Bronchial epithelial cell (primary cell): ENCODE measurements at regions not wholly inside any gene's neighbourhood (a gene's known extent, or its start where the extent isn't known, plus 50 kb on each side); places are given as distances from the start of the nearest gene placed in this dataset.
A peak's percentile ranks its signal among the peaks of the same experiment; 100 is the strongest.

ENCODE experiments used
- DNase-seq: peaks from one replicate; pipeline ENCODE4 v3.0.0-alpha.2; 2010; ENCODE audit warnings: low read depth
- FAIRE-seq: peaks from 2 replicates; lab custom pipeline; 2011; peaks lifted over from hg19 to GRCh38; lab: Jason Lieb, UNC
- H3K27me3 ChIP-seq: 2 replicates; pipeline ENCODE4 v1.5.1; 2011; ENCODE audit warnings: low read length; ENCODE audit not compliant: control insufficient read depth, insufficient read depth
- H3K36me3 ChIP-seq: 2 replicates; pipeline ENCODE4 v1.5.1; 2011; ENCODE audit warnings: low read length; ENCODE audit not compliant: control insufficient read depth, insufficient read depth
- H3K4me3 ChIP-seq: 2 replicates; pipeline ENCODE4 v1.5.1; 2011; ENCODE audit warnings: mild to moderate bottlenecking, low read depth, low read length, control low read depth
- TF ChIP-seq, protein P1 (sequence below): IDR thresholded peaks from 2 replicates; pipeline ENCODE4 v1.5.1; 2011; ENCODE audit warnings: mild to moderate bottlenecking, moderate library complexity, low read length, control low read depth, inconsistent platforms; ENCODE audit not compliant: insufficient read depth, severe bottlenecking

DNA sequence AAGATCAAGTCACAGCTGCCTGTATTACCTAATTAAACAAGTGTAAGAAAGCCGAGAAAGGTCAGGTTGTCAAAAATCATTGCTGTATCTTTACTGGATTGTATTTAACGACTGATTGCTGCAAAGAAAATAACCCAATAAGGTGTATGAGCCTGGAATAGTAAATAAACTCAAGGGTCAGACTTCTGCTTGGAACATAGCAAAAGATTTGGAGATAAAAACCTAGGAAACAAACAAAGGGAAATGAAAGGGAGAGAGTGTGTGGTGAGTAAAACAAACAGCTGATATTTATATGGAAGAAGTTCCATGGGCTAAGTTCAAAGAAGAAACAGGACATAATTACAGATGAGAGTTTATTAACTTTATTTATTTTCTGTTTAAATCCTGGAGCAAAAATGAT, 354.0 kb downstream of the TLR4 start:
- no peaks in the 10 kb centered on the region for H3K36me3 ChIP-seq
- no peak overlapping the region for H3K4me3 ChIP-seq
- no peaks in the 10 kb centered on the region for H3K27me3 ChIP-seq
- TF ChIP-seq, protein P1, sequence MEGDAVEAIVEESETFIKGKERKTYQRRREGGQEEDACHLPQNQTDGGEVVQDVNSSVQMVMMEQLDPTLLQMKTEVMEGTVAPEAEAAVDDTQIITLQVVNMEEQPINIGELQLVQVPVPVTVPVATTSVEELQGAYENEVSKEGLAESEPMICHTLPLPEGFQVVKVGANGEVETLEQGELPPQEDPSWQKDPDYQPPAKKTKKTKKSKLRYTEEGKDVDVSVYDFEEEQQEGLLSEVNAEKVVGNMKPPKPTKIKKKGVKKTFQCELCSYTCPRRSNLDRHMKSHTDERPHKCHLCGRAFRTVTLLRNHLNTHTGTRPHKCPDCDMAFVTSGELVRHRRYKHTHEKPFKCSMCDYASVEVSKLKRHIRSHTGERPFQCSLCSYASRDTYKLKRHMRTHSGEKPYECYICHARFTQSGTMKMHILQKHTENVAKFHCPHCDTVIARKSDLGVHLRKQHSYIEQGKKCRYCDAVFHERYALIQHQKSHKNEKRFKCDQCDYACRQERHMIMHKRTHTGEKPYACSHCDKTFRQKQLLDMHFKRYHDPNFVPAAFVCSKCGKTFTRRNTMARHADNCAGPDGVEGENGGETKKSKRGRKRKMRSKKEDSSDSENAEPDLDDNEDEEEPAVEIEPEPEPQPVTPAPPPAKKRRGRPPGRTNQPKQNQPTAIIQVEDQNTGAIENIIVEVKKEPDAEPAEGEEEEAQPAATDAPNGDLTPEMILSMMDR: no peak
- DNase-seq (no peak), FAIRE-seq (no peak)

DNA sequence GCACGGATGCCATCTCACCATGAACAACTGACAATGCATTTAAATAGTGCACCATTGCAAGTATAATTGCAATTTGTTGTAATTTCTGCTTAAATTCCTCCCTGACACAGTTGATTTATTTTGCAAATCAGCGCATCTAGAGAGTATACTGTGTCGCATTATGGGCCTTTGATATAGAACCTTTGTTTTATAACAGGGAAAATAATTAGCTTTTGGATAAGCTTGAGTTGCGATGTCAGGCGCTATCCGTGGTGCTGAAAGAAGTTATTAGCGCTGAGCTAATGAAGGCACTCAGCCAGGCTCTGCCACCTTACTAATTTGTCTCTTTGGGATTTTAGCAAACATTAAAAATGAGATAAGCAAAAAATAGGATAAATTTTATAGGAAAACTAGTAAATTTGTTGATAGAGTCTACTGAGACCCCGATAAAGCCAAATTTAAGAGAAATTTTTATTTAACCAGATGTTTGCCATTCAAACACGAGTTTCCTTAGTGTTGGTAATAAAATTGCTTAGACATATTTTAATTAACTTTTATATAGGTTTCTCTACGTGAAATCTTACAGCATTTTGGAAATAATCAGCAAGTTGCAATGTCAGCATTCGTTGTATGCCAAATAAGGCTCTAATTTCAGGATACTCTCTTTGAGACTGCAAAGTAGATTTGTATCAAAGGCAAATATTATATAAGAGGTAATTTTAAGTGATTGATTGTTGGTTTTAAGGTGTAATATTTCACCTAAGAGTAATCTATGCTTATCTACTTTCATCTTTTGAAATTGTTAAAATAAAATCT, 355.5 kb downstream of the TLR4 start:
- H3K27me3 ChIP-seq: no peaks in the 10 kb centered on the region
- H3K4me3 ChIP-seq: no peak overlapping the region
- DNase-seq: peak; percentile 23
- TF ChIP-seq, protein P1: no peak
- no peak for FAIRE-seq
- no peaks in the 10 kb centered on the region for H3K36me3 ChIP-seq

DNA sequence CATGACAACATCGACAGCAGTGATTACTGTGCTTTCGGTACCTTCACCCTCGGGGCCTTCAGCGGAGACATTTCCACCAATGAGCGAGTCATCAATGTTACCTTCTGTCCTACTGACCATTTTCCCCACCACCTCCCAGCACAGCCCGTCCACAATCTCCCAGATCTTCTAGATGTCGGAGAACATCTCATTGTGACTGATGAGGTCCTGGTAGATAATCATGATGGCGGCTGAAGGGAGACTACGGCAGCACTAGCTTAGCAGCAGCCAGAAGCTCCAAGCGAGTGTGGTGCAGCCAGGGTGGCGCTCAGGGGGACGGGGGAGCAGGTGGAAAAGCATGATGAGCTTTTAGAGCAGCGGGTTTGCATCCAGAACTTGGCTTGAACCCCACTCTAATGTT, 379.0 kb downstream of the TLR4 start:
- Histone ChIP-seq H3K27me3 (no peaks in the 10 kb centered on the region), H3K4me3 (no peak overlapping the region), H3K36me3 (no peaks in the 10 kb centered on the region)
- DNase-seq (no peak), FAIRE-seq (no peak)
- TF ChIP-seq, protein P1: no peak

DNA sequence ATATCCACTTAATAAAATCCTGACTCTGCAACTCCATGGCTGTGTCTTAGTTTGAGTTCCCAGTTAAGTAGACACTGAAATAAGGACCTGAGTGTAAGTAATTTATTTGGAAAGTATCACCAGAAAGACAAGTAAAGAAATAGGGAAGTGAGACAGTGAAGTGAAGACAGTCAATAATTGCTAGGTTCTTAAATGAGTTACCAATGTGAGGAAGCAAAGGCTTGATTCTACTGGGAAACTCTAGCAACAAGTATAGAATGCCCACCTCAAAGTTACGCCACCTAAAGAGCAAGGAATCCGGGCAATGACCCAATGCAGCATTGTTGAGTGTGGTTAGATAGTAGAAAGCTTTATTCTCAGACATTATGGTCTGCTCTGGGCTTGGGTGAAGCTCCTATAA, 383.9 kb downstream of the TLR4 start:
- TF ChIP-seq, protein P1: no peak
- FAIRE-seq: no peak
- Histone ChIP-seq H3K4me3 (no peak overlapping the region), H3K27me3 (no peaks in the 10 kb centered on the region), H3K36me3 (no peaks in the 10 kb centered on the region)
- DNase-seq: no peak

DNA sequence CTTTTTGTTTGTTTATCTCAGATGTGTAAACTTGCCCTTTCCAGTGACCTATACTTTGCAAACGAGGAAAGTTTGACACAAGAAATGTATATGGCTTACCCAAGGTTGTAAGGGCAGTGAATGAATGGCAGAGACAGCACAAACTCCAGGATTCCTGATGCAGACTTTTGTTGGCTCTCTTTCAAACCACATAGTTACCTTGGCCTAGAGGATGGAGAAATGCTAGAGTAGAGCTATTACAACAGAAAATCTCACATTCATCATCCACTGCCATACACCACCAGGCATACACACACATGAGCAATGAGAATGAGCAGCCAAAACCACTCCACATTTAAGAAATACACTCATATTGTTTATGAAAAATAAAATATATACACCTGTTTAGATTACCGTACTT, 387.0 kb downstream of the TLR4 start:
- Histone ChIP-seq H3K27me3 (no peaks in the 10 kb centered on the region), H3K36me3 (no peaks in the 10 kb centered on the region), H3K4me3 (no peak overlapping the region)
- DNase-seq: no peak
- TF ChIP-seq, protein P1: no peak
- no peak for FAIRE-seq
